ENCODE measurements at regions not wholly inside any gene's neighbourhood (a gene's known extent, or its start where the extent isn't known, plus 50 kb on each side); places are given as distances from the start of the nearest gene placed in this dataset.

DNA sequence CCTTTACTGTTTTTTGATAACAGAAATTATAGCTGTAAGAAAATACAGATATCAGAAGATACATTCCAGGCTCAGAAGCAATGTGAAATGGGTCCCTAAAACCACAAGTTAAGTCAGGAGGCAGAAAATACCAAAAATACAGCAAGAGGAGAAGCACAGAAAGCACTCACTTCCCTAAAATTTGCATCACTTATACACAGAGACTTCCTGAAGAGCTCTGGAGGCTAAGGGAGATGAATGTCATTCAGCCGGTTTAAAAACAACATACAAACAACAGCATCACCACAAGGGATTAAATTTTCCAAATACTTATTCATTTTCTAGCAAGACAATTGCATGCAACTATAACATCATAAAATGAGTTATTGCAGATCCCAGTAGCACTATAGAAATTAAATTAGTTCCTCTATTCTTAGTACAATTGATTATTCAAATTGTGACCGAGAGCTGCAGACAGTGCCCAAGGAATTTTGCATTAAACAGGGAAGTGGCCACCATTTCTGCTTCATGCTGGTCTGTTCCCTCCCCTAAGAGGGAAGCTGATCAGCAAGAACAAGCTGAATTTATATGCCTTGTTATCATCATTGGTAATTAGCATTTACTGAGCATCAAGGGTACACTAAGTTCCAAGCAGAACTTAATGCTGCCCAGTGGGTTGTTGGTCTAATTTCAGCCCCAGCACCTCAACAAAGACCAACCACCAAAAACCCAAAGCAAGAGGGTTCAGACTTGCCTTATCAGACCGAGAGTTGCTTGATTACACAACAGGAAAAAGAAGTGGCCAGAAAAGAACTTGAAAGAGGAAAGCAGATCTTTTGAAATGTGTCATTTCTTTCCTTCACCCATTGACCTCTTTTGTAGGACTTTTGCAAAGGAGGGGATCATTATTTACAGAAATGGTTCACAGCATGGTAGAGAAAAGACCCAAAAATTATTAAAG, 140.7 kb downstream of the KCTD12 start:
- Histone ChIP-seq H3K27ac (ENCODE audit: low read length) (no peak overlapping the region), H3K36me3 (ENCODE audit: control insufficient read depth in 1 of 2, insufficient read depth in 2 of 2, low read length in 2 of 2) (no peaks in the 10 kb centered on the region), H3K27me3 (ENCODE audit: low read depth, low read length) (no peaks in the 10 kb centered on the region), H3K9me3 (ENCODE audit: control insufficient read depth in 1 of 2, low read length in 2 of 2) (peaks cover 4 to 12% of the 10 kb centered on the region in 2 donors), H3K4me3 (ENCODE audit: low read depth in 1 of 2, low read length in 2 of 2) (no peak overlapping the region), H3K4me1 (ENCODE audit: control insufficient read depth in 1 of 2, insufficient read depth in 2 of 2, low read length in 2 of 2) (peaks cover 0 to 3% of the 10 kb centered on the region in 2 donors)

DNA sequence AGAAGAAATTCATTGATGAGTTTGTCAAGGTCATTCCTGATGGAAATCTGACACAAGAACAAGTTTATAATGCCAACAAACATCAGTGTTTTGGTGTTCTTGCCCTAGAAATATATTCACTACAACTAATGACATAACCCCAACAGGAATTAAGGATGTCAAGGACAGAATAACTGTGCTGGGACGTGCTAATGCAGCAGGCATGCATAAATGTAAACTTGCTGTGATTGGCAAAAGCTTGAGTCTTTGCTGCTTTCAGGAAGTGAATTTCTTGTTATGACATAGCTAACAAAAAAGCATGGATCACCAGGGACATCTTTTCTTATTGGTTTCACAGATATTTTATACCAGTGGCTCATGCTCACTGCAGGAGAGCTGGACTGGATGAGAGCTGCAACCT, 144.6 kb downstream of the KCTD12 start:
- Histone ChIP-seq H3K9me3 (ENCODE audit: control insufficient read depth in 1 of 2, low read length in 2 of 2) (peaks cover 4 to 12% of the 10 kb centered on the region in 2 donors), H3K27me3 (ENCODE audit: low read depth, low read length) (no peaks in the 10 kb centered on the region), H3K4me1 (ENCODE audit: control insufficient read depth in 1 of 2, insufficient read depth in 2 of 2, low read length in 2 of 2) (peaks cover 0 to 3% of the 10 kb centered on the region in 2 donors), H3K36me3 (ENCODE audit: control insufficient read depth in 1 of 2, insufficient read depth in 2 of 2, low read length in 2 of 2) (no peaks in the 10 kb centered on the region), H3K27ac (ENCODE audit: low read length) (no peak overlapping the region), H3K4me3 (ENCODE audit: low read depth in 1 of 2, low read length in 2 of 2) (no peak overlapping the region)

DNA sequence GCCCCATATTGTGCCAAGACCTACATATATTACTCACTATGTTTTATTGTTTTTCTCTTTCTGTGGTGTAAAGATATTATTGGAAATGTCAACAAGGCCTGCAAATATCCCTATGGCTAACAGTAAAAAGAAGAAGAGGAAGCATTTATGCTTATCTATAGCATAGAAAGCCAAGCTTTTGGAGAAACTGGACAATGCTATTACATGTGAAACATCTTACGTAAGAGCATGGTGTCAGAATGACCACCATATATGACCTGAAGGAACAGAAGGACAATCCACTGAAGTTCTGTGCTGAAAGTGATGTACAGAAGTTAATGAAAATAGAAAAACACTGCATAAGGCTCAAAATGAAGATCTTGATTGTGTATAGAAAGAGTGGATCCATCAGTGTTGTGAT, 145.2 kb downstream of the KCTD12 start:
- peaks cover 4 to 12% of the 10 kb centered on the region in 2 donors for H3K9me3 ChIP-seq (ENCODE audit: control insufficient read depth in 1 of 2, low read length in 2 of 2)
- H3K4me3 ChIP-seq (ENCODE audit: low read depth in 1 of 2, low read length in 2 of 2) = no peak overlapping the region
- H3K4me1 ChIP-seq (ENCODE audit: control insufficient read depth in 1 of 2, insufficient read depth in 2 of 2, low read length in 2 of 2) = peaks cover 0 to 3% of the 10 kb centered on the region in 2 donors
- H3K36me3 ChIP-seq (ENCODE audit: control insufficient read depth in 1 of 2, insufficient read depth in 2 of 2, low read length in 2 of 2) = no peaks in the 10 kb centered on the region
- no peak overlapping the region for H3K27ac ChIP-seq (ENCODE audit: low read length)
- no peaks in the 10 kb centered on the region for H3K27me3 ChIP-seq (ENCODE audit: low read depth, low read length)

DNA sequence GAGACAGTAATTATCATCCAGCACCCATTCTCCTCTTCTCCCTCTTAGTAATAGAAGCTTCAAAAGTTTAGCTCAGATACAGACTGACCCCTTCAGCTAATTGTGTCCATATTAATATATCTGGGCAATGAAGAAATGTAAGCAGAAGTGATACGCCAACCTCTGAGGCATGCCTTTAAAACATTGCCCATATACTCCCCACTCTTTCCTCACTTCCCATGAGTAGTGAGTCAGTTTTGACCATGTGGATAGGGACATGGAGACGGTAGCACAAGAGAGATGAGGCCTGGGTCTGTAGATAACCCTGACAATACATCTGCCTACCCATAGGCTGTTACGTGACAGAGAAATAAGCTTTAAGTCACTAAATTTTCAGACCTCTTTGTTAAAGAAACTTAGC, 147.6 kb downstream of the KCTD12 start:
- H3K27ac ChIP-seq (ENCODE audit: low read length) = no peak overlapping the region
- H3K4me3 ChIP-seq (ENCODE audit: low read depth in 1 of 2, low read length in 2 of 2) = no peak overlapping the region
- H3K27me3 ChIP-seq (ENCODE audit: low read depth, low read length) = no peaks in the 10 kb centered on the region
- no peaks in the 10 kb centered on the region for H3K36me3 ChIP-seq (ENCODE audit: control insufficient read depth in 1 of 2, insufficient read depth in 2 of 2, low read length in 2 of 2)
- H3K4me1 ChIP-seq (ENCODE audit: control insufficient read depth in 1 of 2, insufficient read depth in 2 of 2, low read length in 2 of 2) = no peaks in the 10 kb centered on the region
- peaks cover 4 to 12% of the 10 kb centered on the region in 2 donors for H3K9me3 ChIP-seq (ENCODE audit: control insufficient read depth in 1 of 2, low read length in 2 of 2)

DNA sequence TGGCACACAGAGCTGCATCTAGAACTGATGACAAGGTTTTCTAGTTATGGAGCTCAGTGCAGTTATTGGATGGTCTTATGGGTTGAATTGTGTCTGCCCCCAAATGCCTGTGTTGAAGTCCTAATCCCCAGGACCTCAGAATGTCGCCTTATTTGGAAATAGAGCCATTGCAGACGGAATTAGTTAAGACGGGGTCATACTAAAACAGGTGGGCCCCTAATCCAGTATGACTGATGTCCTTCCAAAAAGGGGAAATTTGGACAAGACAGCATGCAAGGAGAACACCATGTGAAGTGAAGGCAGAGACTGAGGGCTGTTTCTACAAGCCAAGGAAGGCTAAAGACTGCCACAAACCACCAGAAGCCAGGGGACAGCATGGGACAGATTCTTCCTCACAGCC, 148.7 kb downstream of the KCTD12 start:
- H3K36me3 ChIP-seq (ENCODE audit: control insufficient read depth in 1 of 2, insufficient read depth in 2 of 2, low read length in 2 of 2) = no peaks in the 10 kb centered on the region
- peaks cover 0 to 12% of the 10 kb centered on the region in 2 donors for H3K9me3 ChIP-seq (ENCODE audit: control insufficient read depth in 1 of 2, low read length in 2 of 2)
- no peaks in the 10 kb centered on the region for H3K4me1 ChIP-seq (ENCODE audit: control insufficient read depth in 1 of 2, insufficient read depth in 2 of 2, low read length in 2 of 2)
- H3K27me3 ChIP-seq (ENCODE audit: low read depth, low read length) = no peaks in the 10 kb centered on the region
- H3K27ac ChIP-seq (ENCODE audit: low read length) = no peak overlapping the region
- H3K4me3 ChIP-seq (ENCODE audit: low read depth in 1 of 2, low read length in 2 of 2) = no peak overlapping the region

DNA sequence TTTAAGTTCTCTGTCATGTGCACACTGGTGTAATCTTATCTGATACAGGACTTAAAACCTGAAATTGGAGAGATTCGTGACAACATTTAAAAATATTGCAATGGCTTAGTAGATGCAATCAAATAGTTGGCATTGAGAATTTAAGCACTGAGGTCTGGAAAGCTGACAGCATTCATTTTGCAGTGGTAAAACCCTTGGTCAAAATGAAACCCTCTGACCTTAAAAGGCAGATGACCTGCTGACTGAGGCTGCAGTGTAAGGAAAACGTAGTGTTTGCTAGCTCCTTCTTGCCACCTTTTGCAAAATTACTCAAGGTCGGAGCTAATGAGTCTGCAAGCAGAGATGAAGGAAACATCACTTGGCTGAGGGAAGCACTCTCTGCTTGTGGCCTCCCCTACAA, 150.6 kb downstream of the KCTD12 start:
- Histone ChIP-seq H3K27me3 (ENCODE audit: low read depth, low read length) (no peaks in the 10 kb centered on the region), H3K36me3 (ENCODE audit: control insufficient read depth in 1 of 2, insufficient read depth in 2 of 2, low read length in 2 of 2) (no peaks in the 10 kb centered on the region)

DNA sequence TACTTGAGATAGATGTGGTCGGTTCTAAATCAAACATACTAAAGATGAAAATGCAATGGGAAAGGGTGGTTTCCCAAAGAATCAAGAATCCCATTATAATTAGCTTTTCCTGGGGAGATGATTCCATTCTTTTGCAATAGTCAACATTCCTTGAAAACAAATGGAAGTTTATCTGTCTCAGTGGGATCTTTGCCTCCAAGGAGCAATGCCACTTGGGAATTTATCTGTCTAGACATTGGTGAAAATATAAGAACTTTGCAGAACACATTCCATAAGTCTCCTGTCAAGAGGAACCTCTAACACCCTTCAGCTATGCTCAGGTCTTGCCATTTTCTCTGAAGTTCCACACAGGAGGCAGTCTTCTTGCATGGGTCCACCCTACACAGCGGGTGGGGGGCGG, 152.5 kb downstream of the KCTD12 start:
- Histone ChIP-seq H3K4me1 (ENCODE audit: control insufficient read depth in 1 of 2, insufficient read depth in 2 of 2, low read length in 2 of 2) (no peaks in the 10 kb centered on the region), H3K36me3 (ENCODE audit: control insufficient read depth in 1 of 2, insufficient read depth in 2 of 2, low read length in 2 of 2) (no peaks in the 10 kb centered on the region), H3K9me3 (ENCODE audit: control insufficient read depth in 1 of 2, low read length in 2 of 2) (no peaks in the 10 kb centered on the region)

More for the DNA sequence above, 150.6 kb downstream of the KCTD12 start:
- H3K9me3 ChIP-seq (ENCODE audit: control insufficient read depth in 1 of 2, low read length in 2 of 2) = no peaks in the 10 kb centered on the region
- H3K4me3 ChIP-seq (ENCODE audit: low read depth in 1 of 2, low read length in 2 of 2) = no peak overlapping the region
- no peak overlapping the region for H3K27ac ChIP-seq (ENCODE audit: low read length)
- H3K4me1 ChIP-seq (ENCODE audit: control insufficient read depth in 1 of 2, insufficient read depth in 2 of 2, low read length in 2 of 2) = no peaks in the 10 kb centered on the region

DNA sequence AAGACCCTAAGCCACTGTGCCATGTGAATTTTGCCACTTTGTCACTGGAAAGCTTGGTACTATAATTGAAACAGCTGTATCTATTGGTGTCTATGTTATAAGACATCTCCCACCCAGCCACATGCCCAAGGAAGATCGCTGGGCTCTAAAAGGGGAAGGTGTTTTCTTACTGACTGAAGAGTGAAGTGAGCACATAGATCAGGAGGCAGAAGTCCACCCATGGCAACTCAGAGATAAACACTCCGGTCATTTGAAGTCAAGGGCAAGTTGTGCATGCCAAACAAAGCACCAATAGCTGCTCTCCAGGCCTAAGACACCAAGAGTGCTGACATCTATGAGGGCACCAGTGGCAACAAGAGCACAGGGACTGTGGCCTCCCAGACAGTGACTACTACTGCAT, 153.8 kb downstream of the KCTD12 start:
- no peaks in the 10 kb centered on the region for H3K36me3 ChIP-seq (ENCODE audit: control insufficient read depth in 1 of 2, insufficient read depth in 2 of 2, low read length in 2 of 2)
- no peak overlapping the region for H3K4me3 ChIP-seq (ENCODE audit: low read depth in 1 of 2, low read length in 2 of 2)
- no peaks in the 10 kb centered on the region for H3K9me3 ChIP-seq (ENCODE audit: control insufficient read depth in 1 of 2, low read length in 2 of 2)
- H3K4me1 ChIP-seq (ENCODE audit: control insufficient read depth in 1 of 2, insufficient read depth in 2 of 2, low read length in 2 of 2) = no peaks in the 10 kb centered on the region
- H3K27me3 ChIP-seq (ENCODE audit: low read depth, low read length) = no peaks in the 10 kb centered on the region
- H3K27ac ChIP-seq (ENCODE audit: low read length) = no peak overlapping the region

More for the DNA sequence above, 152.5 kb downstream of the KCTD12 start:
- Histone ChIP-seq H3K4me3 (ENCODE audit: low read depth in 1 of 2, low read length in 2 of 2) (no peak overlapping the region), H3K27me3 (ENCODE audit: low read depth, low read length) (no peaks in the 10 kb centered on the region), H3K27ac (ENCODE audit: low read length) (no peak overlapping the region)

DNA sequence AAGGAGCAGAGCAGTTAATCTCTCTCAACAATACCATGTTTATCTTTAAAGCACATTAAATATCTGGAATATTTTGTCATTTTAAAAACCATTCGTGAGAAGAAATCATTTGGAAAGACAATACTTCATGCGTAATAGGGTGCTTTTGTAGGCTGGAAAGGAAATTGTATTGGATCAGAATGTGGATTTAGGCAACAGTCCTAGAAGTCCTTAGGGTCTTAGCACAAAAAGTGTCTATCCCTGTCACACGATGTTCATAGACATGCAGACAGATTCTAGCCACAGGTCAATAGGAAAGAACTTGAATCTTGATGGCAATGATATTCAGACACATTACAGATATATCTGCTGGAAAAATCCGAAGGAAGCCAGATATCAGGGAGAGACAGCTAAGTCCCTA, 156.0 kb downstream of the KCTD12 start:
- no peak overlapping the region for H3K4me3 ChIP-seq (ENCODE audit: low read depth in 1 of 2, low read length in 2 of 2)
- no peaks in the 10 kb centered on the region for H3K36me3 ChIP-seq (ENCODE audit: control insufficient read depth in 1 of 2, insufficient read depth in 2 of 2, low read length in 2 of 2)
- no peak overlapping the region for H3K27ac ChIP-seq (ENCODE audit: low read length)
- no peaks in the 10 kb centered on the region for H3K27me3 ChIP-seq (ENCODE audit: low read depth, low read length)
- no peaks in the 10 kb centered on the region for H3K4me1 ChIP-seq (ENCODE audit: control insufficient read depth in 1 of 2, insufficient read depth in 2 of 2, low read length in 2 of 2)
- no peaks in the 10 kb centered on the region for H3K9me3 ChIP-seq (ENCODE audit: control insufficient read depth in 1 of 2, low read length in 2 of 2)

DNA sequence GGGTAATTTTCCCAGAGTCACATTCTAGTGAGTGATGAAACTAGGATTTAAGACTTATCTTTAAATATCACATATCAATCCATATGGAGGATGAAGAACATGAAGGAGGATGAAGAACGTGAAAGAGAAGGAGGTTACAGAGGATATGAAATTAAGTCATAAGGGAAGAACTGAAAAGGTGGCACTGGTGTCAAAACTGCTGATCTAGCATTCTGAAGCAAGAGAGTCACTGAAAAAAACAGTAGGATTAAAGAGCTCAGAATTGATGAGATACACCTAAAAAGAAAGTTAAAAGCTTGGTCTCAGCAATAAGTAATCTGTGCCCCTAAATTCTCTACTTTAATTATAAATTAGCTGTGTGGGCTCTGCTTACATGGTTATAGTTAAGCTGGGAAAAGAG, 156.5 kb downstream of the KCTD12 start:
- no peaks in the 10 kb centered on the region for H3K36me3 ChIP-seq (ENCODE audit: control insufficient read depth in 1 of 2, insufficient read depth in 2 of 2, low read length in 2 of 2)
- peaks cover 0 to 1% of the 10 kb centered on the region in 2 donors for H3K4me1 ChIP-seq (ENCODE audit: control insufficient read depth in 1 of 2, insufficient read depth in 2 of 2, low read length in 2 of 2)
- no peaks in the 10 kb centered on the region for H3K27me3 ChIP-seq (ENCODE audit: low read depth, low read length)
- no peak overlapping the region for H3K4me3 ChIP-seq (ENCODE audit: low read depth in 1 of 2, low read length in 2 of 2)
- no peak overlapping the region for H3K27ac ChIP-seq (ENCODE audit: low read length)
- no peaks in the 10 kb centered on the region for H3K9me3 ChIP-seq (ENCODE audit: control insufficient read depth in 1 of 2, low read length in 2 of 2)

DNA sequence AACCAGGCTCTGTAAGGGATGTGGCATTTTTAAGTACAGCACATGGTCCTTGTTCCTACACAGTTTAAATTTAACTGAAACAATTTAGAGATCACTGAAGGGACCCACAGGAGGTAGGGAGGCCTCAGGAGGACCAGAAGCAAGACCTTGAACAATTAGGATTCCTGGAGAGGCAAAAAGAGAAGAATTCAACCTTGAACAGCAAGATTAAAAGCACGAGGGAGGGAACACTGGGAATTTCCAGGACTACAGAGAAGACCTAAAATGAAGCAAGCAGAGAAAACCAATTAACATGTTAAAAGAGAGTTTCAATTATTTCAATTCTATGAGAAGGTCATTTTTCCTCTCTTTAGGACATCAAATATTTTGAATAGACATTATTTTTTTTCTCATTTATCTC, 160.3 kb downstream of the KCTD12 start:
- no peaks in the 10 kb centered on the region for H3K9me3 ChIP-seq (ENCODE audit: control insufficient read depth in 1 of 2, low read length in 2 of 2)
- H3K4me3 ChIP-seq (ENCODE audit: low read depth in 1 of 2, low read length in 2 of 2) = no peak overlapping the region
- H3K36me3 ChIP-seq (ENCODE audit: control insufficient read depth in 1 of 2, insufficient read depth in 2 of 2, low read length in 2 of 2) = no peaks in the 10 kb centered on the region
- no peaks in the 10 kb centered on the region for H3K27me3 ChIP-seq (ENCODE audit: low read depth, low read length)
- peaks cover 8 to 11% of the 10 kb centered on the region in 2 donors for H3K4me1 ChIP-seq (ENCODE audit: control insufficient read depth in 1 of 2, insufficient read depth in 2 of 2, low read length in 2 of 2)
- no peak overlapping the region for H3K27ac ChIP-seq (ENCODE audit: low read length)

DNA sequence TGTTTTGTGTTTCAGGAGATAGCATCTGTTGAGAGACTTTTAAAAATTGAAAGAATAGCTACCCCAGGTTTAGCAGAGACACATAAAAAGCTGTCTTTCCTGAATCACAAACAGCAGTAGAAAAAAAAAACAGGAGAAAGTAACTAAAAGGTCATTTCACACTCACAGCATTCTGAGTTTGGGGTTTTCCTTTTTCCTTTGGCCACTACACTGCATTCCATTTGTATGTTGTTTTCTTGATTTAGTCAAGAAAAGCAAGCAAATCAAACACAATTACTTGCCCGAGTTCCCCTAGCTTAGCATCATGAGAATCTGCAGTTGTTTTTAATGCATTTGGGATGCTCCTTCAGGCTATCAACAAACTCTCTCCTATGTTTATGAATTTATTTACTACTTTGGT, 161.0 kb downstream of the KCTD12 start:
- H3K4me1 ChIP-seq (ENCODE audit: control insufficient read depth in 1 of 2, insufficient read depth in 2 of 2, low read length in 2 of 2) = peaks cover 8 to 11% of the 10 kb centered on the region in 2 donors
- no peak overlapping the region for H3K4me3 ChIP-seq (ENCODE audit: low read depth in 1 of 2, low read length in 2 of 2)
- H3K9me3 ChIP-seq (ENCODE audit: control insufficient read depth in 1 of 2, low read length in 2 of 2) = no peaks in the 10 kb centered on the region
- H3K27me3 ChIP-seq (ENCODE audit: low read depth, low read length) = no peaks in the 10 kb centered on the region
- no peaks in the 10 kb centered on the region for H3K36me3 ChIP-seq (ENCODE audit: control insufficient read depth in 1 of 2, insufficient read depth in 2 of 2, low read length in 2 of 2)
- no peak overlapping the region for H3K27ac ChIP-seq (ENCODE audit: low read length)

Data from muscle layer of duodenum (tissue), 2 donors.